ENCODE measurements at regions not wholly inside any gene's neighbourhood (a gene's known extent, or its start where the extent isn't known, plus 50 kb on each side); places are given as distances from the start of the nearest gene placed in this dataset.
"Not testable (repeated sequence)": the region's sequence is repeated elsewhere in the genome, so short reads cannot be mapped to it uniquely, and the experiment has no call there.

GRCh38 chr5:96529559-96529958 lies 96.5 kb upstream of the PCSK1 start:
- DNase-seq (ENCODE audit: low read depth): no peak

- DNase-seq (ENCODE audit: low read depth): no peak
Measured at GRCh38 chr5:96530901-96531300, 97.9 kb upstream of the PCSK1 start.

GRCh38 chr5:96533371-96533770 lies 100.3 kb upstream of the PCSK1 start:
- DNase-seq (ENCODE audit: low read depth): no peak

GRCh38 chr5:96537386-96537785 lies 104.3 kb upstream of the PCSK1 start:
- peak; percentile 94 for DNase-seq (ENCODE audit: low read depth)

- DNase-seq (ENCODE audit: low read depth): peak; percentile 43
Measured at GRCh38 chr5:96538808-96539250, 105.8 kb upstream of the PCSK1 start.

- DNase-seq (ENCODE audit: low read depth): no peak
Measured at GRCh38 chr5:96546120-96546519, 113.1 kb upstream of the PCSK1 start.

GRCh38 chr5:96547486-96547885 lies 114.4 kb upstream of the PCSK1 start:
- no peak for DNase-seq (ENCODE audit: low read depth)

GRCh38 chr5:96548905-96549304 lies 113.3 kb upstream of the CAST start:
- no peak for DNase-seq (ENCODE audit: low read depth)

GRCh38 chr5:96560857-96561256 lies 101.3 kb upstream of the CAST start:
- DNase-seq (ENCODE audit: low read depth): not testable (repeated sequence)

- peak; percentile 63 for DNase-seq (ENCODE audit: low read depth)
Measured at GRCh38 chr5:96562614-96563013, 99.6 kb upstream of the CAST start.

GRCh38 chr5:96563816-96564215 lies 98.4 kb upstream of the CAST start:
- no peak for DNase-seq (ENCODE audit: low read depth)

GRCh38 chr5:96565582-96566265 lies 96.5 kb upstream of the CAST start:
- peak; percentile 95 for DNase-seq (ENCODE audit: low read depth)

- DNase-seq (ENCODE audit: low read depth): peak; percentile 77
Measured at GRCh38 chr5:96566833-96567587, 95.2 kb upstream of the CAST start.

GRCh38 chr5:96569332-96569731 lies 92.8 kb upstream of the CAST start:
- no peak for DNase-seq (ENCODE audit: low read depth)

GRCh38 chr5:96569770-96570169 lies 92.4 kb upstream of the CAST start:
- no peak for DNase-seq (ENCODE audit: low read depth)

GRCh38 chr5:96572864-96573512 lies 89.2 kb upstream of the CAST start:
- peak; percentile 99 for DNase-seq (ENCODE audit: low read depth)

GRCh38 chr5:96573513-96573894 lies 88.7 kb upstream of the CAST start:
- DNase-seq (ENCODE audit: low read depth): no peak

GRCh38 chr5:96576876-96577275 lies 85.3 kb upstream of the CAST start:
- no peak for DNase-seq (ENCODE audit: low read depth)

GRCh38 chr5:96577909-96578308 lies 84.3 kb upstream of the CAST start:
- DNase-seq (ENCODE audit: low read depth): peak; percentile 37

- DNase-seq (ENCODE audit: low read depth): no peak
Measured at GRCh38 chr5:96579711-96580110, 82.5 kb upstream of the CAST start.

- peak; percentile 73 for DNase-seq (ENCODE audit: low read depth)
Measured at GRCh38 chr5:96582343-96582742, 79.8 kb upstream of the CAST start.

GRCh38 chr5:96584712-96585111 lies 77.5 kb upstream of the CAST start:
- DNase-seq (ENCODE audit: low read depth): no peak

GRCh38 chr5:96588539-96588938 lies 73.6 kb upstream of the CAST start:
- DNase-seq (ENCODE audit: low read depth): no peak

Measured in ELR (cell line).